ENCODE measurements at regions not wholly inside any gene's neighbourhood (a gene's known extent, or its start where the extent isn't known, plus 50 kb on each side); places are given as distances from the start of the nearest gene placed in this dataset.

- Histone ChIP-seq H3K27ac (no peak overlapping the region), H3K4me3 (ENCODE audit: low read depth, low read length) (no peak overlapping the region), H3K9me3 (ENCODE audit: severe bottlenecking) (no peaks in the 10 kb centered on the region), H3K36me3 (no peaks in the 10 kb centered on the region), H3K27me3 (ENCODE audit: insufficient read depth, low read depth, severe bottlenecking) (no peaks in the 10 kb centered on the region)
- no peak for DNase-seq
- no peak for TF ChIP-seq CTCF (IDR thresholded peaks at IDR 0.05; ENCODE audit: low read depth, low read length)
These were observed 51.1 kb upstream of the IGSF21 start for GRCh38 chr1:18056545-18056944.

DNA sequence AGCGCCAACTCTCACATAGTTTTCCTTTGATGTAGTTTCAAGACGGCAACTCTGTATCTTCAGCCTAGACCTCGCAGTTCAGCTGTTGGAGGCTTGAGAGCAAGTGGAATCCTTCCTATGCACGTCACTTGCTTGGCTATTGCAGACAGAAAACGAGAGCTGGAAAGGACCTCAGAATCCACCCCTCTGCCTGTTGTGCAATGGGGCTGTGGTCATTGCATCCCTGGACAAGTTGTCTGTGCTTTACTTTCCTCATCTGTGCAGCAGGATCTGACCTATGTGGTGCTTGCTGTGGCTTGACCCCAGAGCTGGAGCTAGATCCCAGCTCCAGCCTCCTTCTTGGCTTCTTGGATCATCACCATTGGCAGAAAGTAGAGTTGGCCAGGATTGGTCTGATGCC is 50.0 kb upstream of the IGSF21 start:
- no peak overlapping the region for H3K27ac ChIP-seq
- H3K27me3 ChIP-seq (ENCODE audit: insufficient read depth, low read depth, severe bottlenecking) = no peaks in the 10 kb centered on the region
- TF ChIP-seq CTCF (IDR thresholded peaks at IDR 0.05; ENCODE audit: low read depth, low read length) = no peak
- no peaks in the 10 kb centered on the region for H3K36me3 ChIP-seq
- DNase-seq = no peak
- H3K9me3 ChIP-seq (ENCODE audit: severe bottlenecking) = no peaks in the 10 kb centered on the region
- H3K4me3 ChIP-seq (ENCODE audit: low read depth, low read length) = no peak overlapping the region
